Gastroesophageal sphincter (tissue), 3 donors: ENCODE measurements at regions not wholly inside any gene's neighbourhood (a gene's known extent, or its start where the extent isn't known, plus 50 kb on each side); places are given as distances from the start of the nearest gene placed in this dataset.

Experiments
- CTCF ChIP-seq, 4 experiments: fragments of 200-600 bp in 2 of 4; fragments of 450-650 bp in 2 of 4; sonication (generic) in 1 of 4; IDR thresholded peaks; one replicate each; pipeline ENCODE4 v1.5.1; 2017 to 2019; ENCODE audit warnings: antibody characterized with exemption in 4 of 4, mild to moderate bottlenecking in 2 of 4, moderate library complexity in 2 of 4
- EP300 ChIP-seq: sonication (generic); formaldehyde crosslinking; IDR thresholded peaks from one replicate; pipeline ENCODE4 v1.6.1; 2017; ENCODE audit warnings: antibody characterized with exemption, mild to moderate bottlenecking
- POLR2A ChIP-seq, 2 donors: fragments of 450-650 bp; IDR thresholded peaks; one replicate each; pipeline ENCODE4 v1.6.1; 2017; ENCODE audit warnings: antibody characterized with exemption in 2 of 2, mild to moderate bottlenecking in 2 of 2, moderate library complexity in 1 of 2
- POLR2AphosphoS5 ChIP-seq: sonication (generic); formaldehyde crosslinking; IDR thresholded peaks from one replicate; pipeline ENCODE4 v1.6.1; 2017; ENCODE audit warnings: antibody characterized with exemption

- TF ChIP-seq CTCF (IDR thresholded peaks at IDR 0.05) = no peak
- TF ChIP-seq POLR2A (IDR thresholded peaks at IDR 0.05) = no peak
- TF ChIP-seq POLR2AphosphoS5 = no peak
- TF ChIP-seq EP300 = no peak
Observed at GRCh38 chr9:700365-701282, 140.9 kb upstream of the DMRT1 start.
